ENCODE measurements at regions not wholly inside any gene's neighbourhood (a gene's known extent, or its start where the extent isn't known, plus 50 kb on each side); places are given as distances from the start of the nearest gene placed in this dataset.
"Not testable (repeated sequence)": the region's sequence is repeated elsewhere in the genome, so short reads cannot be mapped to it uniquely, and the experiment has no call there.

DNA sequence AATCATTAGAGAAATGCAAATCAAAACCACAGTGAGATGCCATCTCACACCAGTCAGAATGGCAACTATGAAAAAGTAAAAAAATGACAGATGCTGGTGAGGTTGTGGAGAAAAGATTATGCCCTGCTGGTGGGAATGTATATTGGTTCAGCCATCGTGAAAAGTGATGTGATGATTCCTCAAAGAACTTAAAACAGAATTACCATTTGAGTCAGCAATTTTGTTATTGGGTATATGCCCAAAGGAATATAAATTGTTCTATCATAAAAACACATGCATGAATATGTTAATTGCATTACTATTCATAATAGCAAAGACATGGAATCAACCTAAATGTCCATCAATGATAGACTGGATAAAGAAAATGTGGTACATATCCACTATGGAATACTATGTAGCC lies 115.1 kb upstream of the OR4E1 start:
- not testable (repeated sequence) for DNase-seq

DNA sequence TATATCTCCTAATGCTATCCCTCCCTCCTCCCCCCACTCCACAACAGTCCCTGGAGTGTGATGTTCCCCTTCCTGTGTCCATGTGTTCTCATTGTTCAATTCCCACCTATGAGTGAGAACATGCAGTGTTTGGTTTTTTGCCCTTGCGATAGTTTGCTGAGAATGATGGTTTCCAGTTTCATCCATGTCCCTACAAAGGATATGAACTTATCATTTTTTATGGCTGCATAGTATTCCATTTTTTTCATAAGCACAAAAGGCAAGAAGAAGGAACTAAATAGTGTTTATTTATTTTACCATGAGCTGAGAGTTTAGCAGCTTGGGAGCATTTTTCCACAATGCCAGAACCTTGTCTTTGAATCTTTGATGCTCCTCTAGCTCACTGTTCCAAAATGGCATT lies 113.6 kb upstream of the OR4E1 start:
- not testable (repeated sequence) for DNase-seq

DNA sequence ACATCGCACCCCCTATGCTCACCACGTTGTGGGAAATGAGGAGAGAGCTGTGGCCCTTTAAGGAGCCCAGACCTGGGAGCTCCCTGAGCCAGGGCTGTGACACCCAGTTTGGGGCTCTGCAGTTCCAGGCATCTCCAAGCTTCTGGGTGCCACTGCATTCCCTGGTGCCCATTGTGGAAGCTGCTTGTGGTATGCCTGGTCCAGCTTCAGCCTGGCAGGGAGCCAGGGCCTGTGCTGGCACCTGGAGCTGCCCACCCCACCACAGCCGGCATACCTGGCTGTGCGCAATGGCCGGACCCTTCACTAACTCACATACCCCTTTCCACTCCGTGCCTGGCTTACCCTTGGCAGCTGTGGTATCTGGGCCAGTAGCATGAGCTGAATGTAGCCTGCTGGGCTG lies 107.9 kb upstream of the OR4E1 start:
- DNase-seq, result no peak

DNA sequence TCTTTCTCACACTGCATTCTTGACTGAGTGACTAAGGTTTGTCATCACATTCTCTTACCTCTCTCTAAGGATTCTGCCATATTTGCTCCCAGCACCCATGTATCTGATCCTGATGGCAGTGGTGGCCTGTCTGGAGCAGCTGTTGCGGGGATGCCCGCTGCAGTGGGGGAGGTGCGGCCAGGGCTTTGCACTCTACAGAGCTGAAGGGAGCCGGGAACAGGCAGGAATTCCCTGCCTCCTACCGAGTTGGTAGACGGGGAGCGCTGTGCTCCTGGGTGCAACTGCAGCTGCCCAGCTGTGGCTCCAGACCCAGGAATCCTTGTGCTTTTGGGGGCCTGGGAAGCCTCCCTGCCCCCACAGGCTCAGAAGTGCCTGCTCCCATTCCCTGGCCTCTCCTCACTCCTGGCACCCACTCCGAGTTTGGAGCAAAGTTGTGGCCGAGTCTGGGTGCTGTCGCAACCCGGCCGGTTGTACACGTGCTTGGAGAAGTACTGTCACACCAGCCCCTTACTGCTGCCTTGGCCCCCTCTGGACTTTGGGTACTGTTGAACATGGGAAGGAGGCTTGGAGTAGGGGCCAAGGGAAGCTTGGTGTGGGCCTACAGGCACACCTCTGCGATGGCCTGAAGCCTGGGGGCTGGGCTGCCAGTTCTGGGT lies 106.9 kb upstream of the OR4E1 start:
- DNase-seq, result no peak

DNA sequence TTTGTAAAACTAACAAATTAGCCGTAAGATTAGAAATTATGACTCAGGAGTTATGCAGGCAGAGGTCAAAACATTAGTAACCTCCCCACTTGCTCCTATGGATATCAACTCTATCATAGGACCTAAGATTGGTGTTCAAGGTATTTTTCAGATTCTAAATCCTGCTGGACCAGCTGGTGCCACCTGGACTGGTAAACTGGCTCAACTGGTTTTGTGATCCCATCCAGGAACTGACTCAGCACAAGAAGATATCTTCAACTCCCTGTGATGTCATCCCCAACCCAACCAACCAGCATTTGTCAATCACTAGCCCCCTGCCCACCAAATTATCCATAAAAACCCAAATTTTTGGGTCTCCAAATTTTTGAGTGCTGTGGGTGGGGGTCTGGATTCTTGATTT lies 98.1 kb upstream of the OR4E1 start:
- DNase-seq, result no peak

DNA sequence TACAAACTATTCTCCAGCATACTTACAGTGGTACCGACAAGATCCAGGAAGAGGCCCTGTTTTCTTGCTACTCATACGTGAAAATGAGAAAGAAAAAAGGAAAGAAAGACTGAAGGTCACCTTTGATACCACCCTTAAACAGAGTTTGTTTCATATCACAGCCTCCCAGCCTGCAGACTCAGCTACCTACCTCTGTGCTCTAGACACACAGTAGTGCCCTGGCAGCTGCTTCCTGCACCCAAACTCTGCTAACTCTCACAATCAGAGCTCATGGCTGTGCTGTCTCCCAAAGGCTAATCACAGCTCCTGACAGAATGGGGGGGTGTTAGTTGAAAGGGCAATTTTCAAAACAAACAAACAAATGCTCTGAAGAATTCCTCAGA lies 95.2 kb upstream of the OR4E1 start:
- no peak for DNase-seq

DNA sequence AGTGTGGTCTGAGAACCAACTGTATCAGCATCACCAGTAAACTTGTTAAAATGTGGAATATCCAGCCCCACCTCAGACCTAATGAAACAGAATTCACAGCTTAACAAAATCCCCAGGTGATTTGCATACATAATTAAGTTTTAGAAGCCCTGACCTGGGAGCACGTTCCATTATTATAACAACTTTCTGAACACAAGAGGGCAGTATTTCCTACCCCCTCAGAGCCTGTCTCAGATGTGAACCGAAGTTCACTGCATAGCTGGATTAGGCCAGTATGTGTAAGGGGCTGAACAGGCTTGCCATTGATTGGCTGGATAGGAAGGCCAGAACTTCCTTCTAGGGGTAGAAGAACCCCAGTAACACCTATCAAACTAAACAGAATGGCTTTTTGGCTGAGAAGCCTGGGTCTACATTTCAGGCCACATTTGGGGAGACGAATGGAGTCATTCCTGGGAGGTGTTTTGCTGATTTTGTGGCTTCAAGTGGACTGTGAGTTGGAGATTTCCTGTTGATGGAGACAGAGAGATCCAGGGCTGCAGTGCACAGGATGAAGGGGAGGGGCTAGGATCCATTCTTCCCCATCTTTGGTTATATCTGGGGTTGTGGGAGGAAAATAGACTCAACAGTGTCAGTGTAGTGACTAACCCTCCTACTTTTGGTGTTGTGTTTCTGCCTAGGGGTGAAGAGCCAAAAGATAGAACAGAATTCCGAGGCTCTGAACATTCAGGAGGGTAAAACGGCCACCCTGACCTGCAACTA lies 94.7 kb upstream of the OR4E1 start:
- no peak for DNase-seq

DNA sequence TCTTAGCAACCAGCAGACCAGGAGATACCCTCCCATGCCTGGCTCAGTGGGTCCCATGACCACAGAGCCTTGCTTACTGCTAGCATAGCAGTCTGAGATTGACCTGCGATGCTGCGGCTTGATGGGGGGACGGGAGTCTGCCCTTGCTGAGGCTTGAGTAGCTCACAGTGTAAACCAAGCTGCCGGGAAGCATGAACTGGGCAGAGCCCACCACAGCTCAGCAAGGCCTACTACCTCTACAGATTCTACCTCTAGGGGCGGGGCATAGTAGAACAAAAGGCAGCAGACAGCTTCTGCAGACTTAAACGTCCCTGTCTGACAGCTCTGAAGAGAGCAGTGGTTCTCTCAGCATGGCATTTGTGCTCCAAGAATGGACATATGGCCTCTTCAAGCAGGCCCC lies 86.7 kb upstream of the OR4E1 start:
- DNase-seq, result not testable (repeated sequence)

DNA sequence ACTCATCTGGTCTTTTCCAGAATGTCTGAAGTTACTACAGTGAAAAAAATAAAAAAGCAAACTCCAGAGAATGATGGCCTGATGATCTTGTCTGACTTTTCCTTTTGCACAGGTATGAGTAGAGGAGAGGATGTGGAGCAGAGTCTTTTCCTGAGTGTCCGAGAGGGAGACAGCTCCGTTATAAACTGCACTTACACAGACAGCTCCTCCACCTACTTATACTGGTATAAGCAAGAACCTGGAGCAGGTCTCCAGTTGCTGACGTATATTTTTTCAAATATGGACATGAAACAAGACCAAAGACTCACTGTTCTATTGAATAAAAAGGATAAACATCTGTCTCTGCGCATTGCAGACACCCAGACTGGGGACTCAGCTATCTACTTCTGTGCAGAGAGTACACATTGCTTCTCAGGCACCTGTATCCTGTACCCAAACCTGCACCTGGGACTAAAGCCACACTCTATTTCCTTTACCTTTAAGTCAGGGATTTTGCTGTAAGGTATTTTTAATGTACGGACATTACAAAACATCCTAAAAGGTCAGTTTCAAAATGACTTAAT lies 75.8 kb upstream of the OR4E1 start:
- no peak for DNase-seq

DNA sequence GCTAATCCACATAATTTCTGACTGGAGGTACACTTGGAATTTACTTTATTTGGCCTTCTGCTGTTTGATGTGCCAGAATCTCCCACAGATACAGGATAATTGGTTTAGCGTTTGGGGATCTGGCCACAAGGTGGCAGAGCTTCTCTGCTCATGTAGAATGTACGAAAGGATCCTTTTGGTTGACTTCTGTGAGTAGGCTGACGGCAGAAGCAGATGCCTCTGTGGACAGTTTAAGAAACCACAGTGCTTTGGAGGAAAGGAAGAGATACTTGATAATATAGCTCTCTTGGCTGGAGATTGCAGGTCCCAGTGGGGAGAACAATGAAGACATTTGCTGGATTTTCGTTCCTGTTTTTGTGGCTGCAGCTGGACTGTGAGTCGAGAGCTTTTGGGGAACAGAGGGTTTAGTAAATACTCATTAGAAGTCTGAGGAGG lies 75.3 kb upstream of the OR4E1 start:
- no peak for DNase-seq

DNA sequence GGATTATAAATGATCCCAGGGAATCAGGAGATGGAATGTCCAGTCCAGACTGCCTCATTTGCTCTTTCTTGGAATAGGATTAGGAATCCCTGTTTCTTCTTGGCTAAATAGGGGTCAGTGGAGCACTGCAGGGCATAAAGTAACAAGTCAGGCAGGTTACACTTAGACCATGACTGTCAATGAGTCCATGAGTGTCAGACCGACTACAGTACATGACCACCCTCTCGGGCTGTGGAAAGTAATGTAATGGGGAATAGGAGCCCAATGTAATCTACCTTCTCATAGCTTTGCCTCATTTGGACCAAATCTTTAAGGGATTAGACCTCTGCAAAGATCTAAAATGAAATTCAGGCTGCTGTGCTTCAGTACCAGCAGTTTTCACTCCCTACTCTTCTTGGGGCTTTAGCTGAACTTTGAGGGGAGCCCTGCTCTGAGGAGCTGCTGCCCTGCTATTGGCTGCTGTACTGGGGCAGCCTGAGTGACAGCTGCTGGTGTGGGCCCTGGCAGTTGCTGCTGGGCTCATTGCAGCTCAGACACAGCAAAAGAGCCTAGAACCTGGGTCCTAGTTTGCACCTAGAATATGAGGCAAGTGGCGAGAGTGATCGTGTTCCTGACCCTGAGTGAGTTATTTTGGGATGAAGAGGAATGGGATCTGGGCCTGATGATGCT lies 62.2 kb upstream of the OR4E1 start:
- DNase-seq, result no peak

DNA sequence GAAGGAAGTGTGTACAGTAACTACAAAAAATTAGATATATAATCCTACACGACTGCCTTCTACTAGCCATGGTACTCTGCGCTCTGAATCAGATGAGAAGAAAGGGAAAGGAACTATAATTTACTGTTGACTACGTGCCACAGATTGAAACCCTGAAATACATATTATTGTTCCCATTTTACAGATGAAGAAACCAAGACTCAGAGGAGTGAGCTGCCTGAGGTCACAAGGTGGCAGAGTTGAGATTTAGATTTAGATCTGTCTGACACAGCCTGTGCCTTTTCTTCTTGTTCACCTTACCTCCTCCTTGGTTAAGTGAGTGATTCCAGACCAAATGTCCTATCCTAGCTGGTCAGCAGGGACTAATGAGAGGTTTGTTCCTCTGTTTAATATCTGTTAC lies 61.6 kb upstream of the OR4E1 start:
- no peak for DNase-seq

DNA sequence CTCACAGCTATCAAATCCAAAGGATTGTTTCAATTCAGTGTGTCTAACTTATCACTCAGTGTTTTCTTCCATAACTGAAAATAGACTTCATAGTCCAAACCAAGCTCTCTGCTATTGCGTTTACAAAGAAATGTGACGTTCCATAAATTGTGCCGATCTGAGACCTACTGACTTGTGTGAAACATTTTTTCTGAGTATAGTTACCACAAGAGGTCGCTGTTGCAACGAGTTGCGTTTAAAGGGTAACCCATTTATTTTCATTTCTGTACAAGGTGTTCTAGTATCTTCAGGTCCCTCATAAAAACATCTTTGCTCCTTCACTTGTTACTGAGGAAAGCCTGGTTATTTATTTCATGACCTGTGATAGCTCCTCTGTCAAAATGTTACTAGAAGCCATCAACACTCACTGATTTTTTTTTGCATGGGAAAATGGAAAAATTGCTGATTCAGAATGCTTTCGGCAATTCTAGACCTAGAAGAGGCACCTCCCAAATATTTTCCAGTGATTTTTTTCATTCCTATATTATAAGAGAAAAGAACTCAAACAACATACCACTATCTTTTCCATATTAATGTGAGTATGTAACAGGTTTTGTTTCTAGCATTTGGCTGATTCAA lies 60.9 kb upstream of the OR4E1 start:
- no peak for DNase-seq

DNA sequence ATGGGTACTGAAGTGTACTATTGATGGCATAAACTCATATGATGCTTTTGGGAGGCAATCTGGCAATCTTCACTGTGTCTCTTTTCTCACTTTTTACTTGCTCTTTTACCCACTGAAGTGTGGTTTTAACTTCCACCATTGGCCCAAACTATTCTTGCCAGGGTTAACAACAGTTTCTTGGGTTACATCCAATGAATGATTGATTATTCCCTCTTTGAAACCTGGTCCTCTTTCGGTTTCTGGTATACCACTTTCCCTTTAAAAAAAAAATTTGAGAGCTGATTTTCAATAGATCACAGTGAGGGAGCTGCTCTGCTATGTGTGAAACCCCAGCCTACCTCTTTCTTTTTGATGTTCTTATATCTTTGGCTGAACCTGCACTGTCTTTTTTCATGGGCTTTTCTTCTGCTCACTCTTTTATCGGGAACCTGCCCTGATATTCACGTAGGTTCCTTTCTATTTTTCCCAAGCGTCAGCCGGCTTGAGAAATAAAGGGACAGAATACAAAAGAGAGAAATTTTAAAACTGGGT lies 56.1 kb upstream of the OR4E1 start:
- DNase-seq, result no peak

DNA sequence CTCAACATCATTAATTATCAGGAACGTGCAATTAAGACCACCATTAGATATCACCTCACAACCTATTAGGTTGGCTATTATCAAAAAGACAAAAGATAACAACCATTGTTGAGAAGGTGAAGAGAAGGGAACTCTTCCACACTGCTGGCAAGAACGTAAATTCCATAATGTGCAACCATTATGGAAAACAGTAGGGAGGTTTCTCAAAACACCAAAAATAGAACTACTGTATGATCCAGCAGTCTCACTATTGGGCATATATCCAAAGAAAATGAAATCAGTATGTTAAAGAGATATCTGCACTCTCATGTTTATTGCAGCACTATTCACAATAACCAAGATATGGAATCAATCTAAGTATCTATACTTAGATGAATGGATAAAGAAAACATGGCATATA lies 51.6 kb upstream of the OR4E1 start:
- no peak for DNase-seq

DNA sequence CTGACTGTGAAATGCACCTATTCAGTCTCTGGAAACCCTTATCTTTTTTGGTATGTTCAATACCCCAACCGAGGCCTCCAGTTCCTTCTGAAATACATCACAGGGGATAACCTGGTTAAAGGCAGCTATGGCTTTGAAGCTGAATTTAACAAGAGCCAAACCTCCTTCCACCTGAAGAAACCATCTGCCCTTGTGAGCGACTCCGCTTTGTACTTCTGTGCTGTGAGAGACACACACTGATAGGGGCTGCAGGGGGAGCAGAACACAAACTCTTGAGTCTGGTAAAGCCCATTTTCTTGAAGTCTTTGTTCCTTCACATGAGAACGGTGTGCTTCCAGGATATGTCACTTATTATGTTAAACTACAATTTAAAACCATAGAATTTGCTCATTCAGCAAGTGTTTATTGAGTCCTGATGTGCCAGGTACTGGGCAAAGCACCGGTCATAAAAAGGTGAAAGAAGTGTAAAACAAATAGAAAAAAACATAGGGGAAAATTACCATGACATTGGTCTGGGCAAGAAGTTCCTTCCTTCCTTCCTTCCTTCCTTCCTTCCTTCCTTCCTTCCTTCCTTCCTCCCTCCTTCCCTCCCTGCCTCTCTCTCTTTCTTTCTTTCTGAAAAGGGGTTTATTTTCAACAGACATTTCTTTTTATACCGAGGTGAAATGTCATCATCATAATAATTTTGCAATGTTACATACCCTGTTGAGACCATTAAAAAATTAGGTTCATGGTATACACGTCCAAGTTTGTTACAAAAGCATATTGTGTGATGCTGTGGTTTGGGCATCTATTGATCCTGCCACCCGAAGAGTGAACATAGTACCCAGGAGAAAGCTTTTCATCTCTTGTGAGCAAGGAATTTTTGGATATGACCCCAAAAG lies 50.7 kb upstream of the OR4E1 start:
- no peak for DNase-seq

DNA sequence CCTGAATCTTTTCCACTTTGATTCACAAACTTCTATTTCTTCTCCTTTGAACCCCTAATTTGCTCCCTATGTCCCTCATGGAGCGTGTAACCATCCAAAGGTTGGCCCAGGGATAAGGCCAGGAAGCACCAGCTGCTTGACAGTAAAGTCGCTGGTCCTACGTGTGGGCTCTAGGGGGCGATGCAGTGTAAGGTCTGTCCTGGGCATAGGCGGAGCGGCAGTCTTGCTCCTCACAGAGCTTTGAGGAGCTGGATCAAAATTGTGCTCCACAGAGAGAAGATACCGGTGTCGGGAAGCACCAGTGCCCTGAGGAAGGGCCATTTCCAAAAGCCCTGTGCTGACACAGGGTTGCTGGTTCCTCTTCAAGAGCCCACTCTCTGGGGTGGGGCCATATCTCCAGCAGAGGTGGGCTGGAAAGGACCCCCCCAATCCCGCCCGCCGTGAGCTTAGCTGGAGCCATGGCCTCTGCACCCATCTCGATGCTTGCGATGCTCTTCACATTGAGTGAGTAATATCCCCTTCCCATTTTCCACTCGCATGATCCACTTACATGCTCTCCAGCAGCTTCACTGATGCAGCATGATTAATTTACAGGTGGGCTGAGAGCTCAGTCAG lies 49.9 kb upstream of the OR4E1 start:
- DNase-seq, result no peak

All from NCI-H2029 treated with DMSO at 0.1 percent for 48 hours (cell line).